ENCODE measurements at regions not wholly inside any gene's neighbourhood (a gene's known extent, or its start where the extent isn't known, plus 50 kb on each side); places are given as distances from the start of the nearest gene placed in this dataset.

- TF ChIP-seq TCF7L2 (IDR thresholded peaks at IDR 0.05; ENCODE audit: borderline replicate concordance, extremely low read depth, insufficient read depth, insufficient read length) (no peak), RAD21 (IDR thresholded peaks at IDR 0.05; ENCODE audit: low read depth) (no peak), SRF (IDR thresholded peaks at IDR 0.05; ENCODE audit: low read depth) (no peak), ZBTB33 (IDR thresholded peaks at IDR 0.05; ENCODE audit: extremely low read depth, insufficient replicate concordance, low read length) (no peak), ZNF274 (IDR thresholded peaks at IDR 0.05; ENCODE audit: low read depth, low read length) (no peak), EZH2phosphoT487 (IDR thresholded peaks at IDR 0.05; ENCODE audit: borderline replicate concordance) (no peak), YY1 (IDR thresholded peaks at IDR 0.05; ENCODE audit: extremely low read depth, insufficient replicate concordance, low read depth, low read length) (no peak), EGR1 (IDR thresholded peaks at IDR 0.05; ENCODE audit: low read depth) (no peak), ZFX (IDR thresholded peaks at IDR 0.05) (no peak), EZH2 (IDR thresholded peaks at IDR 0.05) (no peak), FOSL1 (IDR thresholded peaks at IDR 0.05; ENCODE audit: low read depth) (no peak)
- TF ChIP-seq, protein P1, sequence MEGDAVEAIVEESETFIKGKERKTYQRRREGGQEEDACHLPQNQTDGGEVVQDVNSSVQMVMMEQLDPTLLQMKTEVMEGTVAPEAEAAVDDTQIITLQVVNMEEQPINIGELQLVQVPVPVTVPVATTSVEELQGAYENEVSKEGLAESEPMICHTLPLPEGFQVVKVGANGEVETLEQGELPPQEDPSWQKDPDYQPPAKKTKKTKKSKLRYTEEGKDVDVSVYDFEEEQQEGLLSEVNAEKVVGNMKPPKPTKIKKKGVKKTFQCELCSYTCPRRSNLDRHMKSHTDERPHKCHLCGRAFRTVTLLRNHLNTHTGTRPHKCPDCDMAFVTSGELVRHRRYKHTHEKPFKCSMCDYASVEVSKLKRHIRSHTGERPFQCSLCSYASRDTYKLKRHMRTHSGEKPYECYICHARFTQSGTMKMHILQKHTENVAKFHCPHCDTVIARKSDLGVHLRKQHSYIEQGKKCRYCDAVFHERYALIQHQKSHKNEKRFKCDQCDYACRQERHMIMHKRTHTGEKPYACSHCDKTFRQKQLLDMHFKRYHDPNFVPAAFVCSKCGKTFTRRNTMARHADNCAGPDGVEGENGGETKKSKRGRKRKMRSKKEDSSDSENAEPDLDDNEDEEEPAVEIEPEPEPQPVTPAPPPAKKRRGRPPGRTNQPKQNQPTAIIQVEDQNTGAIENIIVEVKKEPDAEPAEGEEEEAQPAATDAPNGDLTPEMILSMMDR (IDR thresholded peaks at IDR 0.05 in 2 of 3, conservative IDR thresholded peaks at IDR 0.05 in 1 of 3; ENCODE audit: borderline replicate concordance in 1 of 3, insufficient read depth in 1 of 3, low read depth in 2 of 3, low read length in 2 of 3), result no peak
- TF ChIP-seq, protein P2, sequence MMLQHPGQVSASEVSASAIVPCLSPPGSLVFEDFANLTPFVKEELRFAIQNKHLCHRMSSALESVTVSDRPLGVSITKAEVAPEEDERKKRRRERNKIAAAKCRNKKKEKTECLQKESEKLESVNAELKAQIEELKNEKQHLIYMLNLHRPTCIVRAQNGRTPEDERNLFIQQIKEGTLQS (IDR thresholded peaks at IDR 0.05), result no peak
- no peak for DNase-seq (ENCODE audit: low read depth, low spot score)
- Histone ChIP-seq H3K79me2 (ENCODE audit: insufficient read depth, low read length) (peaks cover 100% of the 10 kb centered on the region), H3K4me1 (ENCODE audit: control insufficient read depth in 1 of 2, insufficient read depth in 2 of 2, low read length in 2 of 2) (peaks cover 90 to 99% of the 10 kb centered on the region in 2 experiments), H3K9me2 (ENCODE audit: insufficient read depth) (no peaks in the 10 kb centered on the region), H3K27me3 (ENCODE audit: insufficient read depth, low read length) (no peaks in the 10 kb centered on the region), H3K9ac (ENCODE audit: low read length) (peak overlapping the region; percentile 63), H3K27ac (ENCODE audit: low read depth, low read length) (peak overlapping the region; percentile 85), H3K4me3 (replicated peaks in 1 of 2; ENCODE audit: low read depth in 1 of 2, low read length in 2 of 2) (no peak overlapping the region), H3K36me3 (ENCODE audit: control insufficient read depth in 1 of 2, insufficient read depth in 2 of 2, low read length in 2 of 2) (peaks cover 23 to 53% of the 10 kb centered on the region in 2 experiments), H2AFZ (ENCODE audit: low read depth, low read length, poor library complexity, severe bottlenecking) (no peak overlapping the region), H3K9me3 (ENCODE audit: control insufficient read depth in 1 of 2, insufficient read depth in 1 of 2, low read depth in 1 of 2, low read length in 2 of 2) (no peaks in the 10 kb centered on the region), H3K4me2 (ENCODE audit: low read length) (peak overlapping the region; percentile 7; the same call in 1 of the 2 replicates), H4K20me1 (ENCODE audit: insufficient read depth) (no peaks in the 10 kb centered on the region)
- CTCF ChIA-PET, result interaction anchor here (0.7 to 0.9 kb wide), 3 partner anchors 20 to 99 kb away, joined by 3 to 6 read pairs (median 3); no protein-coding TSS in a partner anchor
- ATAC-seq, result no peak
- POLR2A ChIA-PET, result interaction anchor here (0.9 to 2.0 kb wide), 4 partner anchors 8 to 36 kb away, joined by 3 to 5 read pairs (median 4); no protein-coding TSS in a partner anchor
- no TSS peak for BruUV-seq (replicated peaks)
- intact Hi-C loops (cut with micrococcal nuclease), result no loop called here
- RAD21 ChIA-PET (ENCODE audit: low non-redundant PET in 1 of 2, low total read pairs in 2 of 2, uncharacterized antibody in 2 of 2, unreplicated experiment in 2 of 2), result no interaction called here
Observed at GRCh38 chr7:130940326-130940725, 206.3 kb upstream of the KLF14 start.
